ENCODE measurements at regions not wholly inside any gene's neighbourhood (a gene's known extent, or its start where the extent isn't known, plus 50 kb on each side); places are given as distances from the start of the nearest gene placed in this dataset.

- TF ChIP-seq CTCF (IDR thresholded peaks at IDR 0.05; ENCODE audit: control extremely low read depth, extremely low read depth, low read depth, missing control alignments): no peak
- CTCF ChIA-PET: no interaction called here
- no peak for DNase-seq (ENCODE audit: extremely low spot score)
- POLR2A ChIA-PET: no interaction called here
These were observed 123.8 kb upstream of the CTTNBP2NL start for GRCh38 chr1:112272101-112272772.

- ChIA-PET CTCF (no interaction called here), POLR2A (no interaction called here)
- no peak for TF ChIP-seq CTCF (IDR thresholded peaks at IDR 0.05; ENCODE audit: control extremely low read depth, extremely low read depth, low read depth, missing control alignments)
- no peak for DNase-seq (ENCODE audit: extremely low spot score)
These were observed 111.2 kb upstream of the CTTNBP2NL start for GRCh38 chr1:112284796-112285195.

DNA sequence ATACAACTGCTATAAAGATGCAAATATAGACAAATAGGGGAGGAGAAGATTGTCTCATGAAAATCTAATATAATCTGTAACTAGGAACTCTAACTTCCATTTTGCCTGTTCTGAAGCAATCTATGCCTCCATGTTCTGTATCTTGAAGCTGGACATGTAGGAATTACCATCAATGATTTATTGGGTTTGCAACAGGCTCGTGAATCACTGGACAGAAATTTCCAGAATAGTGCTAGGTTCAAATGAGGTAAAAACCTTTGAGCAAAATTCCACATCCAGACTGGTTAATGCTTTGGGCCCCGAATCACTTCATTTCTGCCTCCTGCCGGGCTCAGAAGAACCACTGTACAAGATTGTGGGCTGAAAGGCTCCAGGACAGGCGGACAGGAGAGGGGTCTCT lies 110.7 kb upstream of the CTTNBP2NL start:
- no peak for TF ChIP-seq CTCF (IDR thresholded peaks at IDR 0.05; ENCODE audit: control extremely low read depth, extremely low read depth, low read depth, missing control alignments)
- DNase-seq (ENCODE audit: extremely low spot score): no peak
- POLR2A ChIA-PET: no interaction called here
- CTCF ChIA-PET: no interaction called here

- TF ChIP-seq CTCF (IDR thresholded peaks at IDR 0.05; ENCODE audit: control extremely low read depth, extremely low read depth, low read depth, missing control alignments): no peak
- ChIA-PET POLR2A (no interaction called here), CTCF (no interaction called here)
- no peak for DNase-seq (ENCODE audit: extremely low spot score)
These were observed 110.3 kb upstream of the CTTNBP2NL start for GRCh38 chr1:112285746-112286145.

- ChIA-PET CTCF (interaction anchor here (1.0 to 1.3 kb wide), 3 partner anchors 8 to 74 kb away, joined by 3 to 4 read pairs (median 3); no protein-coding TSS in a partner anchor), POLR2A (no interaction called here)
- TF ChIP-seq CTCF (IDR thresholded peaks at IDR 0.05; ENCODE audit: control extremely low read depth, extremely low read depth, low read depth, missing control alignments): no peak
- no peak for DNase-seq (ENCODE audit: extremely low spot score)
These were observed 99.1 kb upstream of the CTTNBP2NL start for GRCh38 chr1:112296908-112297307.

GRCh38 chr1:112297536-112297935 lies 98.5 kb upstream of the CTTNBP2NL start:
- TF ChIP-seq CTCF (IDR thresholded peaks at IDR 0.05; ENCODE audit: control extremely low read depth, extremely low read depth, low read depth, missing control alignments): no peak
- POLR2A ChIA-PET: no interaction called here
- DNase-seq (ENCODE audit: extremely low spot score): no peak
- CTCF ChIA-PET: interaction anchor here (1.0 to 2.6 kb wide), 4 partner anchors 9 to 73 kb away, joined by 3 to 8 read pairs (median 4); no protein-coding TSS in a partner anchor
